GM18517 (cell line): ENCODE measurements at regions not wholly inside any gene's neighbourhood (a gene's known extent, or its start where the extent isn't known, plus 50 kb on each side); places are given as distances from the start of the nearest gene placed in this dataset.

Experiments
- ATAC-seq: cut with Tn5 transposase; IDR thresholded peaks from one replicate; pipeline ENCODE4 v1.9.1; 2021; ENCODE audit warnings: mild to moderate bottlenecking, moderate library complexity; ENCODE audit not compliant: unreplicated experiment

DNA sequence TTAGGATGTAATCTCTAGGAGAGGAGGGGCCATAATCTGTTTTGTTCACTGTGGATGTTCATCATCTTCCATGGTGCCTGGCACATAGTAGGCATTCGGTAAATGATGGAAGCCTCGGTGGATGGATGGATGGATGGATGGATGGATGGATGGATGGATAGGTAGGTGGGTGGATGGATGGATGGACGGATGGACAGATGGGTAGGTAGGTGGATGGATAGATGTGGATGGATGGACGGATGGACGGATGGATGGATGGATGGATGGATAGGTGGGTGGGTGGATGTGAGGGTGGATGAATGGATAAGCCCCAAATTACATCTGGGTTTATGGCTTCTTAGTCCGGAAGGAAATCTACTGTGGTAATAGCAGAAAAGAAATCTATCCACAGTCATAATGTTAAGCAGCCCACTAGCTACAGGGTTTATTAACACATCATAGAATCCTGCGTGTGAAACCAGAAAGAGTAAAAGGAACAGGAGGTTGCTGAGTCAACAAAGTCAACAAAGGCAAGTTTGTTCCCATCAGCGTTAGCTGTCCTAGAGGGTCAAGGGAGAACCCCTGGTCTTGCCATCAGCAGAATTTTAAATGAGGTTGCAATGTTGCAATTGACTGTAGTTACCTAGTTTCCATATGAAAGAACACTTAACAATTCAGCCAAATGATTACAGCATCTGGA, 82.8 kb downstream of the C11orf91 start:
- no peak for ATAC-seq

DNA sequence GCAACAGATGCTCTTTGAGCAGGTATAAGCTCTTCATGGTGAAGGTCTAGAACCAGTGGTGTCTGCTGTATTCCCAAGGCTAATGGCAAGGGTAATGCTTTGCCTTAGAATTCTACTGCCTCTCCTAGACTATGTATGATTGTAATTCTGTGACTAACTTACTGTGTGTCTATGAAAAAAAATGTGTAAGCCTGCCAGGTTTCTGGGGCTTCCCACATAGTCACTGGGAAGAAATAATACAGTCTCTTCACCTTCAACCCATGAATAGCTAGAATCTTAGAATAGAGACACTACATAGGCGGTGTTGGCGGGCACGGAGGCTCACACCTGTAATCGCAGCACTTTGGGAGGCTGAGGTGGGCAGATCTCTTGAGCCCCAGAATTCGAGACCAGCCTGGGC, 84.1 kb downstream of the C11orf91 start:
- ATAC-seq: no peak

DNA sequence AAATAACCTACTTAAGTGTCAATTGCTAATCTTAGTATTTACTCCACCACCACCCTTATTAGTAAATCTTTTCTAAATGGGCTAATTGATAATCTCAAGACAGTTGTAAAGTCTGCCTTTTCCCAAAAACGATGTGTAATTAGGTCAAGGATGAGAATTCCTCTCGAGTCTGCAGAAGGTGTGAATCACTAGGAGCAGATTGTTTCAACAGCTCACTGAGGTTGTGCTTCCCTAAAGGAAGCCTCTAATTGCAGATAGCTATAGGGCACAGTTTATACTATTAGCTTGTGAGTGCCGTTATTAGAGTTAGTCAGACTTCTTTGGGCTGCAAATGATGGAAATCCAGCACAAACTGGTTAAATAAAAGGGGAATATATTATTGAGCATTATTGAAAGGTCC, 84.9 kb downstream of the C11orf91 start:
- ATAC-seq: no peak

DNA sequence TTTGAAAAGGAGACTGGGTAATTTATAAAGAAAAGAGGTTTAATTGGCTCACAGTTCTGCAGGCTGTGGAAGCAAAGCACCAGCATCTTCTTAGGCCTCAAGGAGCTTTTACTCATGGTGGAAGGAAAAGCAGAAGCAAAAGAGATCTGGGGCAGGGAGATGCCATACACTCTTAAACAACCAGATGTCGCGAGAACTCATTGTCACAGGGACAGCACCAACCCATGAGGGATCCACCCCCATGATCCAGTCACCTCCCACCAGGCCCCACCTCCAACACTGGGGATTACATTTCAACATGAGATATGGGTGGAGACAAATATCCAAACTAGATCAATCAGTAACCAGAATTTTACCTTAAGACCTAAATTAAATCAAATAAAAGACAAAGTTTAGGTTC, 87.2 kb downstream of the C11orf91 start:
- no peak for ATAC-seq

DNA sequence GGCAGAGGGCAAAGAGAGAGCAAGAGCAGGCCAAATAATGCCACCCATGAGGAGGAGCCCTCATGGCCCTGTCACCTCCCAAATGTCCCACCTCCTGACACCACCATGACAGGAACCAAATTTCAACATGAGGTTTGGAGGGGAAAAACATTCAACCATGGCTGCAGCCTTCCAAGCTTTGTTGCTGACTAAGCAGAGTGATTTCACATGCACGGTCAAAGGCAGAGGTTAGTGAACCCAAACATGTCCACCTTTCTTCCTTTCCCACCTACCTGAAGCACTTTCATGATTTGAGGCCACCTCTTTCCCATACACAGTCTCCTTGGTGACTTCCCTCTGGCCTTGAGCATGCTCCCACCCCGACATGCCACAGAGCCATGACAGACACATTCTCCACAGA, 89.7 kb downstream of the C11orf91 start:
- ATAC-seq: no peak

DNA sequence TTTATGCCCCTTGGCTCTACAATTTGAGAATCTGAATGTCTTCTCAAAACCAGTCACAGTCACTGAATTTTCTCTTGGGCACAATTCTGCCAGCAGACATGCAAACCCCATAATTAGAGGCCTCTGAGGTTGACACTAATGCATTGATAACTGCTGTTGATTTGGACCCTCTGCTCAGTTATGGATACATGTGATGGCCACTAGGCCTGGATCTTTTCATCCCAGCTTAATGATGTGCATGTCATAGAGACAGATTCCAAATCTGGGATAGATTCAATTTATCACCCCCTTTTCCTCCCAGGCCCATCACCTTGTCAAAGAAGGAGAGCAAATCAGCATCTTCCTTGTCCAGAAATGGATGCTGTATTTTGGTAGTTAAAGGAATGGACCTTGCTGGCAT, 92.2 kb downstream of the C11orf91 start:
- no peak for ATAC-seq

DNA sequence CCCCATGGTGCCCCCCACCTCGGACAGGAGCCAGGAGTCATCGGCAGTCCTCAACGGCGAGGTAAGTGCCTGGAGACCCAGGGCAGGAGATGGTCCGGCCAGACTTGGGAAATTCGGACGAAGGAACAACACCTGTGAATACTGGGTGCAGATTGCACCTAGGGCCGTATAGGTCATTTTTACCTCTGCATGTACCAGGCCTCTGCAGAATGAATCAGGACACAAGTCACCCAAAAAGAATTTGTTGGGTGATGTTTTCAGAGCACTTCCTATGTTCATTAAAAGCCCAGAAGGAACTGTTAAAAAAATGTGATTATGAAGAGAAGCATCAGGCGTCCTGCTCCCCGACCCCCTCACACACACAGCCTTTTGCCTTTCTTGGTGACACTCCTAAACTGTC, 93.9 kb downstream of the C11orf91 start:
- ATAC-seq: no peak

DNA sequence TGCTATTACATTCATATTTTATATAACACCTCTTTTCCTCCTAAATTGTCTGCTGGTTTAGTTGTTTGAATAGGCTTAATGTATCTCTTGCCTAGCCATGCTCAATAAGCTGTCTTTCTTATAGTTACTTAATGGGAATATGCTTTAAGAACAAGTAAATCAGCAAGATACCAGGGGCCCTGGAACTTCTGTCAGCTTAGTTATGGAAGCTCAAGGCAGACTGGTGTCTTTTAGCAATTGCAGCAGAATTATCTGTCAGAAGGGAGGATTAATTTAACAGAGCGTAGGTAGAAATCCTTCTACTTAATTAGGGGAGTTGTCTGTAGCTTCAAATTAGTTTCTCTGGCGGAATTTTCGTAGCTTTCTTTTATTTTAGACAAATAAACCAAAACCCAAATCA, 94.9 kb downstream of the C11orf91 start:
- no peak for ATAC-seq

DNA sequence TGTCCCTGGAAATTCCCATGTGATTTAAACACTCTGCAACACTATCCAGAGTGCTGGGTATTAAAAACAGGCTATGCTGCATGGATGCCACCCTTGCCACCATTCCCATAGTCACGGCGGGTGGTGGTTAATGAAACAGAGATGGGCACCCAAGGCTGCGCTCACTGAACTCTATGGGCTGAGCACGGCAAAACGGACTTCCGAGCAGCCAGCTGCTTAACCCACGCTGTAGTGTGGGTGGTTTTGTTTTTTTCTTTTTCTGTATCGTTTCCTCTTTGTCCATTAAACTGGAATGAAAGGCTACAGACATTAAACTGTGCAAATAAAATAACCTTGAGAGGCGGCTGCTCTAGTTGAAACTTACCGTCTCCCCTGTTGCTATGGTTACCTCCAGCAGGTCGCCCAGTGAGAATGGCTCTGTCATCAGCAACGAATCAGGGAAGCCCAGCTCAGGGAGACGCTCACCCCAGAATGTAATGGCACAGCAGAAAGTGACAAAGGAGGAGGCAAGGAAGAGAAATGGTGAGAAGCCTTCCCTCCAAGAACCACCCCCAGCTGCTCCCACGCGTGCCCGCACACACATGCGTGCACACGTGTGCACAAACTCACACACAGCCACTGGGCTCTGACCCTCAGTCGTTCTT, 102.1 kb downstream of the C11orf91 start:
- ATAC-seq: no peak

DNA sequence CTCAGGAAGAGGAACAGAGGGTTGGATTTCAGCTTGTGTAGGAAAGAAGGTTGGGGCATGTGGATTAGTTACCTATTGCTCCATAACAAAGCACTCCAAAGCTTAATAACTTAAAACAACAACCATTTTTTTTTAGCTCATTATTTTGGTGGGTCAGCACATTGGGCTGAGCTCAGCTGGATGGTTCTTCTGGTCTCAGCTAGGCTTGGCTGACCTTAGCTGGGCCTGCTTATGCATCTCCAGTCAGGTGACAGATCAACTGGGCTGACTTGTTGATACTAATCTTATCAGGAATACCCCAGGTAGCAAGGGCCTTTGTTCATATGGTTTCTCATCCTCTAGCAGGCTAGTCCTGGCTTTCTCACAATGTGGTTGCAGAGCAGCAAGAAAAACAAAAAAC, 106.4 kb downstream of the C11orf91 start:
- ATAC-seq: no peak

DNA sequence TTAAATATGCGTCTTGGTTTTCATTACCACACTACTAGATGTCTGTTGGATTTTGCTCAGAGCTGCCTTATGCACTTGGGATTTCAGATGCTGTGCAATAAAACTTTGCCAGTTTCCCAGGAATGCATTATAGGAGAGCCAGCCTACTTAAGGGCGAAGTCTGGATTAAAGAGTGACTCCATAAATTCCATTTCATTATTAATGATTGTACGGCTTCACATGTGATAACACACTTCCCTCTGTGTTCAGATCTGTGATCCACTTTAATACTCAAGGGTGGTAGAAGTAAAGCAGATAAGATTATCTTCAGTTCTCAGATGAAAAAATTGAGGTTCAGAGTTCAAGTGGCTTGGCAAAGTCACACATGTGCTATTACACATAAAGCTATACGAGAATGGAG, 110.2 kb downstream of the C11orf91 start:
- no peak for ATAC-seq

DNA sequence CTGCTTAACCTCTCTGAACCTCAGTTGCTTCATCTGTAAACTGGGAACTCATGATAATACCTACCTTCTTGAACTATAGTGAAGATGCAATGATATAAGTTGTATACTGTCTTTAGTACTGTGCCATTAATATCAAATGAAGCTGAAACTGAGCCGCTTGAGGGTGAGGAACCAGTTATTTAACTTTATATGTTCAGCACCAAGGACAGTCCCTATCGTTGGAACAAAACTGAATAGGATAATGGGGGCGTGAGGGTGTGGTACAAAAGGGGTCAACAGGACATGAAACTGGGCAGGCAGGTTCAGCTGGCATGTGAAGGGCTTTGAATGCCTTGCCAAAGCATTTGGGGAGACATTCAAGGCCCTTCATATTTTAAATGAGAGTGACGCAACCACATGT, 112.6 kb downstream of the C11orf91 start:
- ATAC-seq: no peak

DNA sequence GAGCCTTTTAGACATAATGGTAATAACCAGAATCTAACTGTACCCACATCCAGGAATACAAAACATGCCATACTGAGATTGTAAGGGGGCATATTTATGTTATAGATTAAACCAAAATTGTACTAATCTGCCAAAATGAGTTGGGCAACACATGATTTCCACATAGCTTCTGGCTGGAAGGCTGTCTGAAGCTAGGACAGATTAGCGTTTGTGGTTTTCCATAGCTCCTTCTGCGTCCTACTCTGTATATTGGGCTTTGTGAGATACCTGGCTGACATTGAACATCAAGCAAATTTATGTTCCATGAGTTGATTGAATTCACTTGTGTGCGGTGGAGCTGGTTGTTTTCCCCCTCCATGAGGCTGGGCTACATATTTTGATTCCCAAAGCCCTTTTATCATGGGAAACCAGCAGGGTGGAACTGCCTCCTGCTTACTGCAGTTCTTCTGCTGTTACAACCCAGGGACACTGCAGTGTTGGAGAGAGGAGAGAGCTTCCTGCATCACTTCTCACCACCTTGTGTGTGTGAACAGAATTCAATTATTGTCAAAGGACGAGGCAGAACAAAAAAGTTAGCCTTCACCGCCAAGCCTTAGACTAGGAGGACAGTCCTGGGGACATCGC, 114.9 kb downstream of the C11orf91 start:
- no peak for ATAC-seq

DNA sequence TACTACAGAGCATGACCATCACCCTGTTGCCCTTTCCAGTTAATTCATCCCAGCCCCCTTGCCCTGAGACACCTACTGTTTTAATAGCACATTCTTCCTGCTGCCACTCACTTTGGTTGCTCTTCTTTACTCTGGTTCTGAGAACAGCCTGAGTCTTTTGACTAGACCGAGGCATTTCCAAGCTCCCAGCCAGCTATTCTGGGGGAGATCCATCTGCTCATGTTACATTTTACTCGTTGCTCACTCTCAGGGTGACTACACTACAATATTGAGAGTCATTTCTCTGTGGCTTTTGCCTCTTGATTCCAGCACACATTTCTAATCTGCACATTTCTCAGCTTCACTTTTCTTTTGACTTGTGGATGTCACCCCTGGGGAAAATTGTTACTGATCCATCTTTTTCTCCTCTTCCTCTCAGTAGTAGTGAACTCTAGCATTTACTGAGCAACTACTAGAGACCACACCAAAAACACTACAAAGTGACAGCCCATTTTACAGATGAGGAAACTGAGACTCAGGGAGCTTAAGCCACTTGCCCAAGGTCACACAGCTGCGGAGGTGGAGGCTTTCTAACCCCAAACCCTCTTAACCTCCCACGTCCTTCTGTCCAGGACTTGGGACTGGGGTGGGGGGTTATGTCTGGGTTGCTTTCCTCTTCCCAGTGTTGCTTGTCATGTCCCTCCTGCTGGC, 117.8 kb downstream of the C11orf91 start:
- no peak for ATAC-seq

DNA sequence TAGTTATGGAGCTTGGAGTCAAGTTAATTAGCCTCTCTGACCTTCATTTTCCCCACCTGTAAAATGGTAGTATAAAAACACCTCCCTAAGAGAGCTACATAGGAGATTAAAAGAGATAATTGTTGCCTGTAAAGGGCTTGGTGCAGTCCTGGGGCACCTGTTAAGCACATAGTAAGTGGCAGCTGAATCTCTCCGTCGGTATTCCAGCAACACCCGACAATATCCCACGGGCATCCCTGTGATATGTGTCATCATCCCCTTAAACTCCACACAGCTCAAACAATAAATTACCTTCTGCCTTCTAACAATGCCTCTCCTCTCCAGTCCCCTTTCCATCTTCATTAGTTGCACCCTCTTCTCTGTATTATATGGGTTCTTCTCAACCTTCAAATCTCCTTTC, 121.5 kb downstream of the C11orf91 start:
- no peak for ATAC-seq

DNA sequence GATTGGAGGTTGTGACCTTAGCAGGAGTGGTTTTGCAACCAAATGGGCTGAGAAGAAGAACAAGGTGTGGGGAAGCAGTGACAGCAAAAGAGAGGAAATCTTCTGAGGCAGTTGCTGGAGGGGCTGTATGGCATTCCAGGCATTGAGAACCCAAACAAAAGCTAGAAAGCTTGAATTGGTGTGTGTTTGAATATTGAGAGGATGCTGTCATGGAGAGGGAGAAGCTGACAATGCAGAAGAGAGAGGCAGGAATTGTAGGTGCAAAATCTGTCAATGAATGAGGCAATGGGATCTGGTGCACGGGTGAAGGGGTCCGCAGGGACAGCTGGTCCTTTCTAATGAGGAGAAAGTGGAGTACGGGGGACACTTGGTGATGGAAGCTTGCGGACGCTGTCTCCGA, 123.4 kb downstream of the C11orf91 start:
- ATAC-seq: no peak

DNA sequence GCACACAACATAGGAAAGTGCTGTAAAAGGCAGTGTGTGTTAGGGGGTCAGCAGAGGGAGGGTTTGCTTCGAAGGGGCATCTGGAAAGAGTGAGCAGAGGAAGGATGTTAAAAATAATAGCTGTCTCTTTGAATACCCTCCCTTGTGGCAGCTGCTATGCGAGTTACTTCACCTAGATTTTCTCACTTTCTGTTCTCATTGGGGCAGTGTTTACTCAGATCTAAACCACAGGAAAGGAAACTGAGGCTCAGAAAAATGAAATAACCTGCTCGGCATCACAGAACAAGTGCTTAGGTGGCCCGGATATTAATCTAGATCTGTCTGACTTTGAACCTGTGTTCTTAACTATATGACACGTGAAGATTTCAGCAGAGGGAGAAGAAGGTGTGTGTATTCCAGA, 125.3 kb downstream of the C11orf91 start:
- ATAC-seq: peak; percentile 67

DNA sequence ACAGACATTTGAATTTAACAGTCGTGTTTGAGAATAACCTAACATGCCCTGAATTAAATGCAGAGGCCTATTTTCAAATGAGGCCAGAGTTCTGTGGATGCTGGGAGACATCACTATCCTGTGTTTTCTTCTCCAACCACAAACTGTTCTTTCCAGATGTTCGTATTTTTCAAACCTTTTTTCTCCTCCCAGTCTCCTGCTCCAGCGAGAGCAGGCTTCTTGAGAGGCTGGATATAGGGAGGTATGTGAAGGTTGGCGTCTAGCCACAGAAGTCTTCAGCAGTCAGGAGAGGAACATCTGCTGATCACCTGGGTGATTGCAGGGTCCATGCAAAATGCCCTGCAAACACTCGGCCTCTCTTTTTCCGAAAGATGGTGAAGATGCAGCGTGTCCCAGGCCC, 126.3 kb downstream of the C11orf91 start:
- no peak for ATAC-seq

DNA sequence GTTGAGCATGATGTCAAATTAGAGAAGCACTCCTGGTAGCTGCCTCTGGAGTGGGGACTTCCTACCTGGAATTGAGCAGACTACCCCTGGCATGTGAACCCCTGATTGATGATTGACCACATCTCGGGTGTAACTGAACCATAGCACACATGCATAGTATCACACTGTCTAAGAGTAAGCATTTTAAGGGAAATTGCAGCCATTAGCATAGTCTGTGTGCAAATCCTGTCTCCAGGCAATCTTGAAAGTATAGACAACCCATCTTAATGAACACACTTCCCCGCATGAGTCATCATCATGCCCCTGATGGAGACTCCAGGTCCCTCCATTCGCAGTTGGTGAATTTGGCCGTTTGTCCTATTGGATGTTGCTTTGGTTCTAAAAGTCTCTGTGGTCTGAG, 131.3 kb downstream of the C11orf91 start:
- ATAC-seq: no peak

DNA sequence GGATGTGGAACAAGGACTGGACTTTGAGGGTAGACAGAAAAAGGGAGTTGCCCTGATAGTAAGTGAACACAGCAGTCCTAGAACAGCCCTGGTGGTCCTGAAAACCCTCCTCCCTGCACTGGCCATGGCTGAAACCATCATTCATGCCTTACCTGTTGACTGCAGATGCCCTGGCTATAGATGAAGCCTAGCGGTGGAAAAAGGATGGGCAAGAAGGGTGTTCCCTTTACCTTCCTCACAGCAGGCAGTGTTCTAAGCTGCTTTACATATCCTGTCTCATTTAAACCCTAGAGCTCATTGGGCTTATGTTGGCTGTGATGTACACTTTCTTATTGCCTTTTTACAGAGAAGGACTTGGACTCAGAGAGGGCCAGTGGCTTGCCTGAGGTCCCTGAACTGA, 133.6 kb downstream of the C11orf91 start:
- ATAC-seq: no peak

DNA sequence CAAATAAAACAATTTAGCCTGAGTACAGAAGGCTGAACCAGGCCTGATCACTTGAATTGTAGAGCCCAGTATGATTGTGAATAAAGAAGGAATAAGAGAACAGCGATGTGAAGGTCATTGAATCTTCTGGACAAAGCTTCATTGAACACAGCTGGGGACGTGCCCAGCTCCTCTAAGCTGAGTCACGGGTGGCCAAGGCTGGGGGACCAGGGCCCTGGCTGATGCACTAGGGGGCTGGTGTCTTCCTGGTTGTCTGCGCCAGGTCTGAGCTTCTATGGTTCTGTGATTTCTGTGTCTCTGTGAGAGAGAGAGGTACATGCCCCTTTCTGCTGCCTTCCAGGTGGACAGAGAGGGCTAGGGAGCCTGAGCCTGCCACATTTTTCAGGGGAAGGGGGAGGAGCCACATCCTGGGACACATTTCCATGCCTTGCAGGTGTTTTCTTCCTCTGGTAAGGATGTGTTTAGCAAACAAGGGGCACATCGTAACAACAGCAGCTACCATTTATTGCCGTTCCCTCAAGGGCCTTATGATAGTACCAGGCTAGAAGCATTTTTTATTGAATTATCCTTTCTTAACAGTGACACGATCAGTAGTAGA, 135.7 kb downstream of the C11orf91 start:
- no peak for ATAC-seq

DNA sequence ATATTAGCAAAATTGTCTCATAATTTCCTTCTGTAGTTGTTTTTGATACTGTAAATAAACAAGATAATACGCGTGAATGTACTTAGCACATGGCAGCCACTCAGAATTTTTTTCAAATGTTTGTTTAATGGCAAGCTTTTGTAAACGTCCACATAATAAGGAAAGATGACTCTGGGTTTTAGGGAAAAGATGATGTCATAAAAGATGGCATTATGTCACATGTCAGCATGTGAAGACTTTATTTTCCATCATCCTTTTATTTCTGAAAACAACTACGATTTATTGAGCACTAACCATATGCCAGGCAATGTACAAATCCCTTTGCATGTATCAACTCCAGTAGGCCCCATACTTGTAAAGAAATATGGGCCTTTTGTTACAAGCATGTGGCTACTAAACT, 139.9 kb downstream of the C11orf91 start:
- ATAC-seq: no peak
